ENCODE measurements at regions not wholly inside any gene's neighbourhood (a gene's known extent, or its start where the extent isn't known, plus 50 kb on each side); places are given as distances from the start of the nearest gene placed in this dataset.

- H3K4me1 ChIP-seq = no peaks in the 10 kb centered on the region
- intact Hi-C loops (cut with DNase I) = no loop called here
- no peaks in the 10 kb centered on the region for H3K36me3 ChIP-seq
- no peak for TF ChIP-seq POLR2A (IDR thresholded peaks at IDR 0.05)
- TF ChIP-seq CTCF (IDR thresholded peaks at IDR 0.05) = no peak
- no peaks in the 10 kb centered on the region for H3K27me3 ChIP-seq
- H3K27ac ChIP-seq = no peak overlapping the region
- no peak for DNase-seq
- H3K9me3 ChIP-seq = no peaks in the 10 kb centered on the region
- H3K4me3 ChIP-seq (replicated peaks in 1 of 3) = no peak overlapping the region
- WGBS, 2 donors = 85 to 86% methylated on average over 14 of the region's 14 CpGs
Observed at GRCh38 chr12:114767906-114768722, 84.1 kb upstream of the TBX3 start.

- no peak overlapping the region for H3K27ac ChIP-seq
- WGBS, 2 donors = 86 to 92% methylated on average over 19 of the region's 19 CpGs
- TF ChIP-seq CTCF (IDR thresholded peaks at IDR 0.05) (no peak), POLR2A (IDR thresholded peaks at IDR 0.05) (no peak)
- intact Hi-C loops (cut with DNase I) = no loop called here
- H3K27me3 ChIP-seq = no peaks in the 10 kb centered on the region
- DNase-seq = no peak
- H3K36me3 ChIP-seq = no peaks in the 10 kb centered on the region
- no peaks in the 10 kb centered on the region for H3K9me3 ChIP-seq
- H3K4me1 ChIP-seq = no peaks in the 10 kb centered on the region
- no peak overlapping the region for H3K4me3 ChIP-seq (replicated peaks in 1 of 3)
Observed at GRCh38 chr12:114767084-114767760, 83.2 kb upstream of the TBX3 start.

- intact Hi-C loops (cut with DNase I) = no loop called here
- no peak for TF ChIP-seq POLR2A (IDR thresholded peaks at IDR 0.05)
- no peak for TF ChIP-seq CTCF (IDR thresholded peaks at IDR 0.05)
- DNase-seq = no peak
- WGBS, 2 donors = 80 to 96% methylated on average over 10 to 11 of the region's 11 CpGs
- Histone ChIP-seq H3K9me3 (no peaks in the 10 kb centered on the region), H3K27me3 (no peaks in the 10 kb centered on the region), H3K4me1 (no peaks in the 10 kb centered on the region), H3K4me3 (replicated peaks in 1 of 3) (no peak overlapping the region), H3K36me3 (no peaks in the 10 kb centered on the region), H3K27ac (no peak overlapping the region)
Observed at GRCh38 chr12:114765960-114766691, 82.2 kb upstream of the TBX3 start.

- Histone ChIP-seq H3K4me3 (replicated peaks in 1 of 3) (no peak overlapping the region), H3K36me3 (no peaks in the 10 kb centered on the region), H3K27me3 (no peaks in the 10 kb centered on the region), H3K4me1 (no peaks in the 10 kb centered on the region), H3K9me3 (no peaks in the 10 kb centered on the region), H3K27ac (no peak overlapping the region)
- TF ChIP-seq POLR2A (IDR thresholded peaks at IDR 0.05) (no peak), CTCF (IDR thresholded peaks at IDR 0.05) (no peak)
- no peak for DNase-seq
- intact Hi-C loops (cut with DNase I) = no loop called here
- WGBS, 2 donors = 73 to 74% methylated on average over 6 of the region's 6 CpGs
Observed at GRCh38 chr12:114764510-114764909, 80.5 kb upstream of the TBX3 start.

All from thyroid gland (tissue), 4 donors.